ENCODE measurements at regions not wholly inside any gene's neighbourhood (a gene's known extent, or its start where the extent isn't known, plus 50 kb on each side); places are given as distances from the start of the nearest gene placed in this dataset.

- no peak overlapping the region for H2AFZ ChIP-seq
- intact Hi-C loops (cut with micrococcal nuclease; ENCODE audit: unreplicated experiment), result loop anchor here (2.0 to 10.0 kb wide), 9 partner anchors 37 to 1759 kb away; partner anchors contain the start of genes KMT2E, LAMB1 and PNPLA8
- no peak overlapping the region for H3K27ac ChIP-seq
- ChIA-PET CTCF (interaction anchor here (0.6 kb wide), 1 partner anchor 175 kb away, joined by 3 read pairs; no protein-coding TSS in a partner anchor), POLR2A (ENCODE audit: unreplicated experiment) (interaction anchor here (1.0 kb wide), 1 partner anchor 36 kb away, joined by 13 read pairs; no protein-coding TSS in a partner anchor)
- H3K9me2 ChIP-seq (ENCODE audit: insufficient read depth), result no peaks in the 10 kb centered on the region
- no peaks in the 10 kb centered on the region for H4K20me1 ChIP-seq (ENCODE audit: insufficient read depth)
- TF ChIP-seq EZH2 (IDR thresholded peaks at IDR 0.05; ENCODE audit: low read depth) (no peak), CTCF (conservative IDR thresholded peaks at IDR 0.05) (no peak)
- no peak overlapping the region for H3K4me3 ChIP-seq
- no peaks in the 10 kb centered on the region for H3K79me2 ChIP-seq (ENCODE audit: low read depth)
- H3K27me3 ChIP-seq (ENCODE audit: insufficient read depth, low read depth), result no peaks in the 10 kb centered on the region
- H3K9me3 ChIP-seq (ENCODE audit: insufficient read depth, low read depth), result peaks cover 18% of the 10 kb centered on the region
- H3K4me2 ChIP-seq, result no peak overlapping the region
- H3K4me1 ChIP-seq (replicated peaks; ENCODE audit: insufficient read depth), result peaks cover 66% of the 10 kb centered on the region
- no peak for DNase-seq
- H3K36me3 ChIP-seq (ENCODE audit: low read depth), result no peaks in the 10 kb centered on the region; the same call in 1 of the 2 replicates
- peaks cover 32% of the 10 kb centered on the region; the same call in 1 of the 2 replicates for H3F3A ChIP-seq (ENCODE audit: insufficient read depth, low read depth)
- no TSS peak for BruUV-seq (replicated peaks)
These were observed 91.4 kb upstream of the PIK3CG start for GRCh38 chr7:106773721-106774120.

GRCh38 chr7:106774213-106774767, 90.8 kb upstream of the PIK3CG start:
- Histone ChIP-seq H2AFZ (no peak overlapping the region), H3F3A (ENCODE audit: insufficient read depth, low read depth) (peaks cover 35% of the 10 kb centered on the region; the same call in 1 of the 2 replicates), H3K27ac (peak overlapping the region; percentile 70), H3K4me2 (no peak overlapping the region), H4K20me1 (ENCODE audit: insufficient read depth) (no peaks in the 10 kb centered on the region), H3K4me1 (replicated peaks; ENCODE audit: insufficient read depth) (peaks cover 69% of the 10 kb centered on the region), H3K27me3 (ENCODE audit: insufficient read depth, low read depth) (no peaks in the 10 kb centered on the region), H3K4me3 (no peak overlapping the region), H3K79me2 (ENCODE audit: low read depth) (no peaks in the 10 kb centered on the region), H3K9me2 (ENCODE audit: insufficient read depth) (no peaks in the 10 kb centered on the region), H3K36me3 (ENCODE audit: low read depth) (no peaks in the 10 kb centered on the region; the same call in 1 of the 2 replicates), H3K9me3 (ENCODE audit: insufficient read depth, low read depth) (peaks cover 18% of the 10 kb centered on the region)
- no peak for DNase-seq
- ChIA-PET POLR2A (ENCODE audit: unreplicated experiment) (interaction anchor here (0.6 to 1.2 kb wide), 5 partner anchors 281 to 496 kb away, joined by 3 to 16 read pairs (median 3); partner anchors contain the start of gene NAMPT), CTCF (interaction anchor here (0.6 to 1.6 kb wide), 2 partner anchors 114 to 174 kb away, joined by 3 to 5 read pairs; partner anchors contain the start of gene CCDC71L)
- intact Hi-C loops (cut with micrococcal nuclease; ENCODE audit: unreplicated experiment), result loop anchor here (2.0 to 10.0 kb wide), 9 partner anchors 37 to 1759 kb away; partner anchors contain the start of genes KMT2E, LAMB1 and PNPLA8
- TF ChIP-seq CTCF (conservative IDR thresholded peaks at IDR 0.05), result no peak
- TSS peak; percentile 72 for BruUV-seq (replicated peaks)

GRCh38 chr7:106774768-106775551, 90.1 kb upstream of the PIK3CG start:
- peak in 1 of 2 experiments; percentile 93 for DNase-seq
- no peaks in the 10 kb centered on the region; the same call in 1 of the 2 replicates for H3K36me3 ChIP-seq (ENCODE audit: low read depth)
- CTCF ChIA-PET, result interaction anchor here (1.2 to 1.8 kb wide), 3 partner anchors 38 to 232 kb away, joined by 5 to 7 read pairs (median 6); partner anchors contain the start of gene CCDC71L

More at GRCh38 chr7:106774768-106775551, 90.1 kb upstream of the PIK3CG start:
- peaks cover 69% of the 10 kb centered on the region for H3K4me1 ChIP-seq (replicated peaks; ENCODE audit: insufficient read depth)
- BruUV-seq (replicated peaks), result no TSS peak
- peaks cover 36% of the 10 kb centered on the region; the same call in 1 of the 2 replicates for H3F3A ChIP-seq (ENCODE audit: insufficient read depth, low read depth)
- peak overlapping the region; percentile 14; the same call in 1 of the 2 replicates for H2AFZ ChIP-seq
- TF ChIP-seq CTCF (conservative IDR thresholded peaks at IDR 0.05) (no peak), EZH2 (IDR thresholded peaks at IDR 0.05; ENCODE audit: low read depth) (no peak)
- intact Hi-C loops (cut with micrococcal nuclease; ENCODE audit: unreplicated experiment), result loop anchor here (1.0 to 10.0 kb wide), 12 partner anchors 38 to 1760 kb away; partner anchors contain the start of genes KMT2E, LAMB1 and PNPLA8
- POLR2A ChIA-PET (ENCODE audit: unreplicated experiment), result interaction anchor here (0.5 to 1.4 kb wide), 18 partner anchors 9 to 1763 kb away, joined by 3 to 16 read pairs (median 5); partner anchors contain the start of gene NAMPT
- peak overlapping the region; percentile 25; the same call in 1 of the 2 replicates for H3K4me3 ChIP-seq
- H3K4me2 ChIP-seq, result peak overlapping the region; percentile 51
- no peaks in the 10 kb centered on the region for H3K9me2 ChIP-seq (ENCODE audit: insufficient read depth)
- no peaks in the 10 kb centered on the region for H4K20me1 ChIP-seq (ENCODE audit: insufficient read depth)
- H3K27me3 ChIP-seq (ENCODE audit: insufficient read depth, low read depth), result no peaks in the 10 kb centered on the region
- H3K27ac ChIP-seq, result peak overlapping the region; percentile 70
- no peaks in the 10 kb centered on the region for H3K79me2 ChIP-seq (ENCODE audit: low read depth)
- peaks cover 18% of the 10 kb centered on the region for H3K9me3 ChIP-seq (ENCODE audit: insufficient read depth, low read depth)
